ENCODE measurements at regions not wholly inside any gene's neighbourhood (a gene's known extent, or its start where the extent isn't known, plus 50 kb on each side); places are given as distances from the start of the nearest gene placed in this dataset.

DNA sequence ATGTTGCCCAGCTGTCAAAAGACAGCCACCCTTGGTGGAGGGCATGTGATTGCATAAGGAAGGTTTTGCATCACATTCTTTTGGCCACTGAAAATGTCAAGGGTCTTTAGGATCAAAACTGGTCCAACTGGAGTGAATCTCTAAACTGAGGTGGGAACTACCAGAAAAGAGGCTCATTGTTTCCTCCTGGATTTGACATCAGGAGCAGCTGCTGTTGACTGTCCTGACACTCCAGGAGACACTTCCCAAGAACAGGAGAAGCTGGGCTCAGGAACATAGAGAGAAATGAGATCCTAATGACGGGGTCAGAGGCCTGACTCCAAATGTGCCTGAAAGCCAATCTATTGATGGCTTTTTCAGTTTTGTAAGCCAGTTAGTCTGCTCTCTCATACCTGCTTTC is 105.3 kb upstream of the LRIG1 start:
- no peaks in the 10 kb centered on the region for H4K20me1 ChIP-seq (ENCODE audit: insufficient read depth, low read length)
- no peaks in the 10 kb centered on the region for H3K27me3 ChIP-seq (ENCODE audit: insufficient read depth, low read length)
- no peaks in the 10 kb centered on the region for H3K4me1 ChIP-seq (ENCODE audit: insufficient read depth, low read length)
- DNase-seq (ENCODE audit: insufficient read length, low spot score, missing footprints) = no peak
- TF ChIP-seq, protein P1, sequence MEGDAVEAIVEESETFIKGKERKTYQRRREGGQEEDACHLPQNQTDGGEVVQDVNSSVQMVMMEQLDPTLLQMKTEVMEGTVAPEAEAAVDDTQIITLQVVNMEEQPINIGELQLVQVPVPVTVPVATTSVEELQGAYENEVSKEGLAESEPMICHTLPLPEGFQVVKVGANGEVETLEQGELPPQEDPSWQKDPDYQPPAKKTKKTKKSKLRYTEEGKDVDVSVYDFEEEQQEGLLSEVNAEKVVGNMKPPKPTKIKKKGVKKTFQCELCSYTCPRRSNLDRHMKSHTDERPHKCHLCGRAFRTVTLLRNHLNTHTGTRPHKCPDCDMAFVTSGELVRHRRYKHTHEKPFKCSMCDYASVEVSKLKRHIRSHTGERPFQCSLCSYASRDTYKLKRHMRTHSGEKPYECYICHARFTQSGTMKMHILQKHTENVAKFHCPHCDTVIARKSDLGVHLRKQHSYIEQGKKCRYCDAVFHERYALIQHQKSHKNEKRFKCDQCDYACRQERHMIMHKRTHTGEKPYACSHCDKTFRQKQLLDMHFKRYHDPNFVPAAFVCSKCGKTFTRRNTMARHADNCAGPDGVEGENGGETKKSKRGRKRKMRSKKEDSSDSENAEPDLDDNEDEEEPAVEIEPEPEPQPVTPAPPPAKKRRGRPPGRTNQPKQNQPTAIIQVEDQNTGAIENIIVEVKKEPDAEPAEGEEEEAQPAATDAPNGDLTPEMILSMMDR (IDR thresholded peaks at IDR 0.05; ENCODE audit: extremely low read depth, low read depth, low read length) = no peak
- no peaks in the 10 kb centered on the region for H3K9me3 ChIP-seq (ENCODE audit: low read depth, low read length)
- H2AFZ ChIP-seq (ENCODE audit: low read length) = no peak overlapping the region
- no peak overlapping the region for H3K27ac ChIP-seq (ENCODE audit: low read depth, low read length)
- no peak overlapping the region for H3K4me2 ChIP-seq (ENCODE audit: insufficient read depth, low read length)
- no peaks in the 10 kb centered on the region for H3K36me3 ChIP-seq (ENCODE audit: insufficient read depth, low read length)
- no peaks in the 10 kb centered on the region for H3K79me2 ChIP-seq (ENCODE audit: insufficient read depth, low read length)
- no peak overlapping the region for H3K4me3 ChIP-seq (ENCODE audit: insufficient read depth, low read length)

DNA sequence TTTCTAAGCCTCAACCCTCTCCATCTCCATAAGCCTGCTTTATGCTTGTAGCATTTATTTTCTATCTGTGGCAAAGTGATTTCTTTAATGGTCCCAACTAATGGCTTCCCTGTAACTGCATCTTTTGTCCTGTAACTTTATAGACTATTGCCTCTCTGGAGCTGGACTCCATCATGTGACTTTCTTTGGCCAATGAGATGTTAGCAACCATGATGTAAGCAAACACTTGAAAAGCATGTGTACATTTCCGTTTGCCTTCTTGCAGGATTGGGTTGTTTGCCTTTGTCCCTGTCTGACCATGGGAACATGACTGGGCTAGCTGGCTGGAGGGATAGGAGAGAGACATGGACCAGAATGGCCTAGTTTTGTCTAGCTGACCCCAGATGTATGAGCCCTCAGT is 106.0 kb upstream of the LRIG1 start:
- no peak overlapping the region for H2AFZ ChIP-seq (ENCODE audit: low read length)
- H3K27ac ChIP-seq (ENCODE audit: low read depth, low read length) = no peak overlapping the region
- no peak overlapping the region for H3K4me2 ChIP-seq (ENCODE audit: insufficient read depth, low read length)
- no peak for DNase-seq (ENCODE audit: insufficient read length, low spot score, missing footprints)
- H3K79me2 ChIP-seq (ENCODE audit: insufficient read depth, low read length) = no peaks in the 10 kb centered on the region
- TF ChIP-seq, protein P1 (IDR thresholded peaks at IDR 0.05; ENCODE audit: extremely low read depth, low read depth, low read length) = no peak
- no peak overlapping the region for H3K4me3 ChIP-seq (ENCODE audit: insufficient read depth, low read length)
- no peaks in the 10 kb centered on the region for H3K27me3 ChIP-seq (ENCODE audit: insufficient read depth, low read length)
- no peaks in the 10 kb centered on the region for H3K4me1 ChIP-seq (ENCODE audit: insufficient read depth, low read length)
- no peaks in the 10 kb centered on the region for H3K36me3 ChIP-seq (ENCODE audit: insufficient read depth, low read length)
- no peaks in the 10 kb centered on the region for H4K20me1 ChIP-seq (ENCODE audit: insufficient read depth, low read length)
- no peaks in the 10 kb centered on the region for H3K9me3 ChIP-seq (ENCODE audit: low read depth, low read length)

DNA sequence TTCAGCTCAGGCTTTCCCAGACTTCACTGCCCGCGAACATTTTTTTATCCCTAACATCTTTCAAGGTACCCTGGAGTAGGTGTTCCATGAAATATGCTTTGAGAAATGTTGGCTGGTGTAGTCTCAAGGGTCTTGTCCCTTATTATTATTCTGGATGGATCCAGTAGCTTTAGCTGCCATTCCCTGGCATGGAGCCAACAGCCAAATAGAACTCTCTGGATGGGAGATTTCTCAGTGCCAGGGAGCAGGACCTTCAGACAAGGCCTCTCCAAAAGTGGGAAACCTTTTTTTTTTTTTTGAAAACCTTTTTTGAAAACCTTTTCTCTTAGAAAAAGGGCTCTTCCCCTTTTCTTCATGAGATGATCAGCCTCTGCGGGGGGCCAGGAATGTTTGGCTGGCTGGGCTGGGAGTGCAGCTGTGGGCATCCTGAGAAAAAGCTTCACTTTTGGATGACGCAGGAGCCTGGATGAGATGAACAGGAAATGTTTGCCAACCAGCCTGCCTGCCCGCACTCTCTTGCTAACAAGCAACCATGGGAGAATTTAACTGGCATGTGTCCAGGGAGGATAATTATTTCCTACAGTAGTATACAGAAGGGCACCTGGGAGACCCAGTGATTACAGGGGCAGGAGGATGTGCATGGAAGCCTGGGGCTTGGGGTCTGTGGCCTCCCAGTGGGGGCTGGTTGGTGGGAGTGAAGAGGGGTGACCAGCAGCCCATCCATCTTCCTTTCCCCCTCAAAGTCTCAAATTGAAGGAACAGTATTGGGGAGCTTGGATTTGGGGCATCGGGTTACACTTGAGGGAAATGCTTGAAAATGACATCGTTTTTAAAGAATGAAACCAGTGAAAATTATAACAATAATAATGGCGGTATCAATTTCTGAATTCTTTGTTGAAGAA is 109.1 kb upstream of the LRIG1 start:
- Histone ChIP-seq H3K9me3 (ENCODE audit: low read depth, low read length) (no peaks in the 10 kb centered on the region), H3K27me3 (ENCODE audit: insufficient read depth, low read length) (no peaks in the 10 kb centered on the region), H4K20me1 (ENCODE audit: insufficient read depth, low read length) (no peaks in the 10 kb centered on the region), H3K4me3 (ENCODE audit: insufficient read depth, low read length) (no peak overlapping the region), H3K36me3 (ENCODE audit: insufficient read depth, low read length) (no peaks in the 10 kb centered on the region), H2AFZ (ENCODE audit: low read length) (no peak overlapping the region), H3K4me2 (ENCODE audit: insufficient read depth, low read length) (no peak overlapping the region), H3K4me1 (ENCODE audit: insufficient read depth, low read length) (no peaks in the 10 kb centered on the region), H3K79me2 (ENCODE audit: insufficient read depth, low read length) (no peaks in the 10 kb centered on the region), H3K27ac (ENCODE audit: low read depth, low read length) (no peak overlapping the region)
- no peak for DNase-seq (ENCODE audit: insufficient read length, low spot score, missing footprints)
- TF ChIP-seq, protein P1 (IDR thresholded peaks at IDR 0.05; ENCODE audit: extremely low read depth, low read depth, low read length) = no peak

DNA sequence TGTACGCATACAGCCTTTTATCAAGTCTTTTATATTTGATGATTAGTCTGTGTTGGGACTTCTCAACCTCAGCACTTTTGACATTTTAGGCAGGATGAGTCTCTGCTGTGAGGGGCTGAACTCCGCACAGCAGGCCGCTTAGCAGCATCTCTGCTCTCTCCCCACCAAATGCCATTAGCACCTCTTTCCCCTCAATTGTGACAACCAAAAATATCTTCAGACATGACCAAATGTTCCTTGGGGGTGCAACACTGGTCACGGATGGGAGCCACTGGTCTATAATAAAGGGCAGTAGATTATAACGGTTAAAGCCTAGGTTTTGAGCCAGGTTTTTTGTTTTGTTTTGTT is 109.7 kb upstream of the LRIG1 start:
- Histone ChIP-seq H4K20me1 (ENCODE audit: insufficient read depth, low read length) (no peaks in the 10 kb centered on the region), H3K4me2 (ENCODE audit: insufficient read depth, low read length) (no peak overlapping the region), H3K4me3 (ENCODE audit: insufficient read depth, low read length) (no peak overlapping the region), H3K79me2 (ENCODE audit: insufficient read depth, low read length) (no peaks in the 10 kb centered on the region), H3K36me3 (ENCODE audit: insufficient read depth, low read length) (no peaks in the 10 kb centered on the region), H3K4me1 (ENCODE audit: insufficient read depth, low read length) (no peaks in the 10 kb centered on the region), H3K9me3 (ENCODE audit: low read depth, low read length) (no peaks in the 10 kb centered on the region), H2AFZ (ENCODE audit: low read length) (no peak overlapping the region), H3K27ac (ENCODE audit: low read depth, low read length) (no peak overlapping the region), H3K27me3 (ENCODE audit: insufficient read depth, low read length) (no peaks in the 10 kb centered on the region)
- TF ChIP-seq, protein P1 (IDR thresholded peaks at IDR 0.05; ENCODE audit: extremely low read depth, low read depth, low read length) = no peak
- no peak for DNase-seq (ENCODE audit: insufficient read length, low spot score, missing footprints)
